Sigmoid colon (tissue), 6 donors: ENCODE measurements at regions not wholly inside any gene's neighbourhood (a gene's known extent, or its start where the extent isn't known, plus 50 kb on each side); places are given as distances from the start of the nearest gene placed in this dataset.

Experiments used
- DNase-seq: peaks from one replicate; pipeline ENCODE4 v3.0.0-alpha.2; 2019
- H3K27ac ChIP-seq, 4 donors: fragments of 200-600 bp; sonication (generic); one replicate each; pipeline ENCODE4 v1.5.1; 2016 to 2019; ENCODE audit warnings: mild to moderate bottlenecking in 1 of 4
- H3K27me3 ChIP-seq, 3 donors: fragments of 200-600 bp; sonication (generic); one replicate each; pipeline ENCODE4 v1.5.1; 2019; ENCODE audit warnings: mild to moderate bottlenecking in 1 of 3
- H3K36me3 ChIP-seq, 4 donors: fragments of 200-600 bp; sonication (generic); one replicate each; pipeline ENCODE4 v1.5.1; 2016 to 2019
- H3K4me1 ChIP-seq, 4 donors: fragments of 200-600 bp; sonication (generic); one replicate each; pipeline ENCODE4 v1.5.1; 2017 to 2019
- H3K4me3 ChIP-seq, 4 donors: fragments of 200-600 bp; sonication (generic); one replicate each; pipeline ENCODE4 v1.5.1; 2017 to 2019; ENCODE audit warnings: mild to moderate bottlenecking in 2 of 4, moderate library complexity in 1 of 4
- H3K9me3 ChIP-seq, 4 donors: fragments of 200-600 bp in 3 of 4; sonication (generic) in 3 of 4; one replicate each; pipeline versions ENCODE4 v1.5.1 to v1.6.1; 2013 to 2019
- EP300 ChIP-seq, 4 donors: sonication (generic); formaldehyde crosslinking; IDR thresholded peaks; one replicate each; pipeline ENCODE4 v1.6.1; 2017; ENCODE audit warnings: antibody characterized with exemption in 4 of 4
- POLR2A ChIP-seq, 2 donors: fragments of 450-650 bp; IDR thresholded peaks; one replicate each; pipeline ENCODE4 v1.6.1; 2016; ENCODE audit warnings: antibody characterized with exemption in 2 of 2, mild to moderate bottlenecking in 2 of 2, moderate library complexity in 2 of 2
- POLR2AphosphoS5 ChIP-seq, 4 donors: sonication (generic); formaldehyde crosslinking; IDR thresholded peaks; one replicate each; pipeline ENCODE4 v1.6.1; 2017; ENCODE audit warnings: antibody characterized with exemption in 4 of 4
- WGBS, 2 donors: extraction: QIAGEN DNeasy Blood & Tissue Kit; methylation state at CpG; one replicate each; pipeline ENCODE4 v1.1.7; 2013; 5-methylcytosine and 5-hydroxymethylcytosine counted together
- intact Hi-C: fragments of 100-400 bp; cut with DNase I; formaldehyde crosslinking; loops from one replicate; pipeline ENCODE4 v1.15.1; 2023
- TF ChIP-seq, protein P1 (sequence below), 4 experiments: fragments of 450-650 bp in 3 of 4; fragments of 200-600 bp in 1 of 4; IDR thresholded peaks; one replicate each; pipeline ENCODE4 v1.5.1; 2016 to 2019; ENCODE audit warnings: antibody characterized with exemption in 4 of 4, mild to moderate bottlenecking in 3 of 4, moderate library complexity in 2 of 4
- donor health status: healthy with polysubstance abuse.
- donor health status: healthy.

DNA sequence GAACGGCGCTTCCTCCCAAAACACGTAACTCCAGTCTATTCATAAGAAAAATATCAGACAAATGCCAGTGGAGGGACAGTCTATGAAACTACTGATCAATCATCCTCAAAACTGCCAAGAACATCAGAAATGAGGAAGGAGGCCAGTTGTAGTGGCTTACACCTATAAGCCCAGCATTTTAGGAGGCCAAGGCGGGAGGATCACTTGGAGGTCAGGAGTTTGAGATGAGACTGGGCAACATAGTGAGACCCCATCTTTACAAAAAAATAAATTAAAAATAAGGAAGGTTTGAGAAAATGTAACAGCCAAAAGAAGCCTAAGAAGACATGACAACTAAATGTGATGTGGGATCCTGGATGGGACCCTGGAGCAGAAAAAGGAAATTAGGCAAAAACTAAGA lies 58.9 kb upstream of the MIER3 start:
- no peak for TF ChIP-seq POLR2A (IDR thresholded peaks at IDR 0.05)
- TF ChIP-seq EP300 (IDR thresholded peaks at IDR 0.05): no peak
- no peak for TF ChIP-seq POLR2AphosphoS5 (IDR thresholded peaks at IDR 0.05)
- TF ChIP-seq, protein P1, sequence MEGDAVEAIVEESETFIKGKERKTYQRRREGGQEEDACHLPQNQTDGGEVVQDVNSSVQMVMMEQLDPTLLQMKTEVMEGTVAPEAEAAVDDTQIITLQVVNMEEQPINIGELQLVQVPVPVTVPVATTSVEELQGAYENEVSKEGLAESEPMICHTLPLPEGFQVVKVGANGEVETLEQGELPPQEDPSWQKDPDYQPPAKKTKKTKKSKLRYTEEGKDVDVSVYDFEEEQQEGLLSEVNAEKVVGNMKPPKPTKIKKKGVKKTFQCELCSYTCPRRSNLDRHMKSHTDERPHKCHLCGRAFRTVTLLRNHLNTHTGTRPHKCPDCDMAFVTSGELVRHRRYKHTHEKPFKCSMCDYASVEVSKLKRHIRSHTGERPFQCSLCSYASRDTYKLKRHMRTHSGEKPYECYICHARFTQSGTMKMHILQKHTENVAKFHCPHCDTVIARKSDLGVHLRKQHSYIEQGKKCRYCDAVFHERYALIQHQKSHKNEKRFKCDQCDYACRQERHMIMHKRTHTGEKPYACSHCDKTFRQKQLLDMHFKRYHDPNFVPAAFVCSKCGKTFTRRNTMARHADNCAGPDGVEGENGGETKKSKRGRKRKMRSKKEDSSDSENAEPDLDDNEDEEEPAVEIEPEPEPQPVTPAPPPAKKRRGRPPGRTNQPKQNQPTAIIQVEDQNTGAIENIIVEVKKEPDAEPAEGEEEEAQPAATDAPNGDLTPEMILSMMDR (IDR thresholded peaks at IDR 0.05): no peak
- WGBS, 2 donors: 96 to 97% methylated on average over 4 of the region's 4 CpGs

DNA sequence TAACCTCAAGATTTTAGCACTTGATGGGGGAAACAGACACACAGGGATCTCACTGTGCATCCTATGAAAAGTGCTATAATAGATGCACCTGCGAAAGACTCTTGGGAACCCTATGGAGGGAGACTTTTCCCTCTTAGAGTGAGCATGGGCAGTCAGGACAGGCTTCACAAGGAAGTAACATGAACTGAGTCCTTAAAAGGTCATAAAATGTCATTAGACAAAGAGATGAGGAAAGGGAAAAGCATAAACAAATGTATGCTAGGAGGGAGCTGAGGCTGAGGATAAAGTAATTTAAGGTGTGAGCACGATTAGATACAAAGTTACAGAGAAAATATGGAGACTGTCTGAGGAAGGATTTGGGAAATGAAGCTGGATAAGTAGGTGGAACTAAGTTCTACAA lies 60.6 kb upstream of the MIER3 start:
- TF ChIP-seq, protein P1 (IDR thresholded peaks at IDR 0.05): no peak
- TF ChIP-seq POLR2AphosphoS5 (IDR thresholded peaks at IDR 0.05): no peak
- TF ChIP-seq POLR2A (IDR thresholded peaks at IDR 0.05): no peak
- no peak for TF ChIP-seq EP300 (IDR thresholded peaks at IDR 0.05)
- Histone ChIP-seq H3K27me3 (no peaks in the 10 kb centered on the region), H3K4me3 (no peak overlapping the region), H3K36me3 (no peaks in the 10 kb centered on the region), H3K27ac (no peak overlapping the region), H3K9me3 (no peaks in the 10 kb centered on the region), H3K4me1 (no peaks in the 10 kb centered on the region)
- DNase-seq: no peak
- intact Hi-C loops: no loop called here
- 52 to 77% methylated on average over 2 of the region's 2 CpGs for whole genome bisulfite sequencing, 2 donors

More for the DNA sequence above, 58.9 kb upstream of the MIER3 start:
- DNase-seq: no peak
- H3K4me3 ChIP-seq: no peak overlapping the region
- H3K36me3 ChIP-seq: no peaks in the 10 kb centered on the region
- no peaks in the 10 kb centered on the region for H3K4me1 ChIP-seq
- no peaks in the 10 kb centered on the region for H3K27me3 ChIP-seq
- H3K9me3 ChIP-seq: no peaks in the 10 kb centered on the region
- H3K27ac ChIP-seq: no peak overlapping the region
- intact Hi-C loops: no loop called here

DNA sequence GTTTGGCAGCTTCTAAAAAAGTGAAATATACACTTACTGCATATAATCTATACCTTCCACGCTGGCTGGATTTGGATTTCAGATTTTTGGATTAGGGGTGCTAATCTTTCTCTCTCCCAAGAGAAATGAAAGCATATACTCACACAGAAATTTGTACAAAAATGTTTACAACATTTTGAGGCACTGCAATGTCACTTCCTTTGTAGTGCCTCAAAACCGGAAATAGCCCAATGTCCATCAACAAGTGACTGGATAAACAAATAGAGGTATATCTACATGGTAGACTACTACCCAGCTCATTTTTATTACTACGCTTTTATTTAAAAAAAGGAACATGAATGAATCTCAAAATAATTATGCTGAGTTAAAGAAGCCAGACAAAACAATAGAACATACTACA lies 74.0 kb upstream of the MIER3 start:
- H3K27me3 ChIP-seq: no peaks in the 10 kb centered on the region
- H3K4me1 ChIP-seq: no peaks in the 10 kb centered on the region
- no peak for DNase-seq
- no peaks in the 10 kb centered on the region for H3K9me3 ChIP-seq
- 83 to 91% methylated on average over 3 of the region's 3 CpGs for WGBS, 2 donors
- no peak overlapping the region for H3K4me3 ChIP-seq
- TF ChIP-seq POLR2A (IDR thresholded peaks at IDR 0.05) (no peak), POLR2AphosphoS5 (IDR thresholded peaks at IDR 0.05) (no peak), EP300 (IDR thresholded peaks at IDR 0.05) (no peak)
- TF ChIP-seq, protein P1 (IDR thresholded peaks at IDR 0.05): no peak
- no peak overlapping the region for H3K27ac ChIP-seq
- no peaks in the 10 kb centered on the region for H3K36me3 ChIP-seq
- intact Hi-C loops: no loop called here

DNA sequence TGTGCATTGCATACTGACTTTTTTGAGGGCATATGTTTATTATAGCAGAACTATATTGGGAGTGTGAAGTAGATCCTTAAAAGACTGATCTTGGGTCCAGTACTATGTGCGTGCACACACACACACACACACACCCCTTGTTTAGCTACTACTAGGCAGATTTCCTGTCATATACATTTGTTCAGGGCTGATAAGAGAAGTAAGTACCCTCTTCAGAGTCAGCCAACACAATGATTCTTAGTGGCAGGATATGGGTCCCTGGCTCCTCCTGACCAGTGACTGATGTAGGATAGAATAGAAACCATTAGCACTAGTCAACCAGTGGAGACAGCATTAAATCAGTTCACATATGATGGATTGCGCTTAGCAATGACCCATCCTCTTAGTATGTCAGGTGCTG lies 76.2 kb upstream of the MIER3 start:
- H3K9me3 ChIP-seq: no peaks in the 10 kb centered on the region
- no peak overlapping the region for H3K4me3 ChIP-seq
- no peaks in the 10 kb centered on the region for H3K36me3 ChIP-seq
- 92% methylated on average over 2 of the region's 2 CpGs for WGBS, 2 donors
- H3K4me1 ChIP-seq: no peaks in the 10 kb centered on the region
- TF ChIP-seq POLR2AphosphoS5 (IDR thresholded peaks at IDR 0.05) (no peak), EP300 (IDR thresholded peaks at IDR 0.05) (no peak), POLR2A (IDR thresholded peaks at IDR 0.05) (no peak)
- TF ChIP-seq, protein P1 (IDR thresholded peaks at IDR 0.05): no peak
- intact Hi-C loops: no loop called here
- no peak overlapping the region for H3K27ac ChIP-seq
- no peak for DNase-seq
- H3K27me3 ChIP-seq: no peaks in the 10 kb centered on the region

DNA sequence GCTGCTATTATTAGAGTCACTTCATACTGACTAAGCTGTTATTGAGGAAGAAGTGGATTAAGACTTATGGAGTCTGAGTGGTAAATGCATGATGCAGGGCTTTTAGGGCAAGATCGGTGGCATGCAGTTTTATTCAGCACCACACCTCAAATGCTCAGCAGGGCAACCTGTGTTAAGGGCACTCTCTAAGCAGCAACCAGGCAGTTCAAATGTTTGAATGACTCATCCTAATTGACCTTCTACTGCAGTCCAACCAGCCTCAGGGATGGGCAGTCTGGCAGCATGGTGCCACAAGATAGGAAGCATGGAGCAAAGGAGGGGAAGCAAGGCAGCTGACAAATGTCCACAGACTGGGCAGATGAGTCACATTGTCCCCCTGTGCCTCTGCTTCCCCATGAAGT lies 80.2 kb upstream of the MIER3 start:
- TF ChIP-seq POLR2A (IDR thresholded peaks at IDR 0.05): no peak
- TF ChIP-seq POLR2AphosphoS5 (IDR thresholded peaks at IDR 0.05): no peak
- TF ChIP-seq, protein P1 (IDR thresholded peaks at IDR 0.05): no peak
- TF ChIP-seq EP300 (IDR thresholded peaks at IDR 0.05): no peak
- H3K4me1 ChIP-seq: no peaks in the 10 kb centered on the region
- no peak for DNase-seq
- H3K4me3 ChIP-seq: no peak overlapping the region
- intact Hi-C loops: no loop called here
- H3K9me3 ChIP-seq: no peaks in the 10 kb centered on the region
- 2 to 18% methylated on average over 1 of the region's 1 CpG for WGBS, 2 donors
- H3K27me3 ChIP-seq: no peaks in the 10 kb centered on the region
- no peak overlapping the region for H3K27ac ChIP-seq
- no peaks in the 10 kb centered on the region for H3K36me3 ChIP-seq
